T-helper 2 cell treated with Interferon-gamma antibody and Interleukin-4, amounts not matched to agents 5 μg/mL and 100 μg/mL, for 36 hours (primary cell): ENCODE measurements at regions not wholly inside any gene's neighbourhood (a gene's known extent, or its start where the extent isn't known, plus 50 kb on each side); places are given as distances from the start of the nearest gene placed in this dataset.

Experiments
- DNase-seq: peaks from one replicate; pipeline ENCODE4 v3.0.0; 2021; ENCODE audit warnings: low spot score
- H3K27ac Mint-ChIP-seq: one replicate; pipeline ENCODE4 v1.8.0; 2021; ENCODE audit warnings: mild to moderate bottlenecking, mixed read lengths
- H3K27me3 Mint-ChIP-seq: one replicate; pipeline ENCODE4 v1.8.0; 2021; ENCODE audit warnings: low read depth, mixed read lengths
- H3K36me3 Mint-ChIP-seq: one replicate; pipeline ENCODE4 v1.8.0; 2021; ENCODE audit warnings: low read depth, mixed read lengths
- H3K4me1 Mint-ChIP-seq: one replicate; pipeline ENCODE4 v1.8.0; 2021; ENCODE audit warnings: low read depth, mixed read lengths
- H3K4me3 Mint-ChIP-seq: one replicate; pipeline ENCODE4 v1.8.0; 2022; ENCODE audit warnings: mild to moderate bottlenecking, moderate library complexity, mixed read lengths
- H3K9me3 Mint-ChIP-seq: one replicate; pipeline ENCODE4 v1.8.0; 2021; ENCODE audit warnings: mixed read lengths

- Mint-ChIP-seq H3K9me3 (no peaks in the 10 kb centered on the region), H3K27ac (no peak overlapping the region), H3K4me1 (no peaks in the 10 kb centered on the region), H3K36me3 (no peaks in the 10 kb centered on the region), H3K4me3 (no peak overlapping the region), H3K27me3 (peaks cover 4% of the 10 kb centered on the region)
- no peak for DNase-seq
Measured at GRCh38 chr12:98123021-98123461, 392.3 kb upstream of the TMPO start.

- no peak overlapping the region for H3K4me3 Mint-ChIP-seq
- no peaks in the 10 kb centered on the region for H3K36me3 Mint-ChIP-seq
- no peaks in the 10 kb centered on the region for H3K4me1 Mint-ChIP-seq
- peaks cover 4% of the 10 kb centered on the region for H3K27me3 Mint-ChIP-seq
- H3K27ac Mint-ChIP-seq = no peak overlapping the region
- no peaks in the 10 kb centered on the region for H3K9me3 Mint-ChIP-seq
- no peak for DNase-seq
Measured at GRCh38 chr12:98126637-98127335, 388.6 kb upstream of the TMPO start.

GRCh38 chr12:98127336-98127679 lies 388.1 kb upstream of the TMPO start:
- Mint-ChIP-seq H3K27ac (no peak overlapping the region), H3K4me3 (no peak overlapping the region), H3K9me3 (no peaks in the 10 kb centered on the region), H3K4me1 (no peaks in the 10 kb centered on the region), H3K36me3 (no peaks in the 10 kb centered on the region), H3K27me3 (peaks cover 4% of the 10 kb centered on the region)
- no peak for DNase-seq

GRCh38 chr12:98127854-98128253 lies 387.5 kb upstream of the TMPO start:
- Mint-ChIP-seq H3K27ac (no peak overlapping the region), H3K9me3 (no peaks in the 10 kb centered on the region), H3K4me1 (no peaks in the 10 kb centered on the region), H3K27me3 (peaks cover 4% of the 10 kb centered on the region), H3K4me3 (no peak overlapping the region), H3K36me3 (no peaks in the 10 kb centered on the region)
- DNase-seq = no peak

- H3K27me3 Mint-ChIP-seq = no peaks in the 10 kb centered on the region
- no peak overlapping the region for H3K27ac Mint-ChIP-seq
- H3K4me1 Mint-ChIP-seq = no peaks in the 10 kb centered on the region
Measured at GRCh38 chr12:98136544-98136943, 378.8 kb upstream of the TMPO start.

GRCh38 chr12:98137278-98137677 lies 378.1 kb upstream of the TMPO start:
- Mint-ChIP-seq H3K4me3 (no peak overlapping the region), H3K27ac (no peak overlapping the region), H3K27me3 (no peaks in the 10 kb centered on the region), H3K9me3 (no peaks in the 10 kb centered on the region), H3K36me3 (no peaks in the 10 kb centered on the region), H3K4me1 (no peaks in the 10 kb centered on the region)
- DNase-seq = no peak

More at GRCh38 chr12:98136544-98136943, 378.8 kb upstream of the TMPO start:
- H3K4me3 Mint-ChIP-seq = no peak overlapping the region
- DNase-seq = no peak
- no peaks in the 10 kb centered on the region for H3K36me3 Mint-ChIP-seq
- no peaks in the 10 kb centered on the region for H3K9me3 Mint-ChIP-seq

GRCh38 chr12:98144953-98145352 lies 370.4 kb upstream of the TMPO start:
- Mint-ChIP-seq H3K4me3 (no peak overlapping the region), H3K9me3 (peaks cover 4% of the 10 kb centered on the region), H3K27me3 (no peaks in the 10 kb centered on the region), H3K4me1 (peaks cover 3% of the 10 kb centered on the region), H3K36me3 (no peaks in the 10 kb centered on the region), H3K27ac (no peak overlapping the region)
- no peak for DNase-seq

- Mint-ChIP-seq H3K27ac (no peak overlapping the region), H3K36me3 (no peaks in the 10 kb centered on the region), H3K4me3 (no peak overlapping the region), H3K27me3 (no peaks in the 10 kb centered on the region), H3K9me3 (peaks cover 4% of the 10 kb centered on the region), H3K4me1 (peaks cover 3% of the 10 kb centered on the region)
- no peak for DNase-seq
Measured at GRCh38 chr12:98146043-98146442, 369.3 kb upstream of the TMPO start.

GRCh38 chr12:98146487-98146886 lies 368.9 kb upstream of the TMPO start:
- Mint-ChIP-seq H3K27ac (no peak overlapping the region), H3K27me3 (no peaks in the 10 kb centered on the region), H3K4me1 (peaks cover 3% of the 10 kb centered on the region), H3K36me3 (no peaks in the 10 kb centered on the region), H3K9me3 (peaks cover 4% of the 10 kb centered on the region), H3K4me3 (no peak overlapping the region)
- no peak for DNase-seq

- peaks cover 3% of the 10 kb centered on the region for H3K4me1 Mint-ChIP-seq
- H3K27me3 Mint-ChIP-seq = no peaks in the 10 kb centered on the region
- H3K9me3 Mint-ChIP-seq = peaks cover under 1% of the 10 kb centered on the region
- DNase-seq = no peak
- H3K27ac Mint-ChIP-seq = no peak overlapping the region
- no peak overlapping the region for H3K4me3 Mint-ChIP-seq
- no peaks in the 10 kb centered on the region for H3K36me3 Mint-ChIP-seq
Measured at GRCh38 chr12:98149270-98149669, 366.1 kb upstream of the TMPO start.

GRCh38 chr12:98149691-98150210 lies 365.6 kb upstream of the TMPO start:
- no peak overlapping the region for H3K4me3 Mint-ChIP-seq
- H3K27me3 Mint-ChIP-seq = no peaks in the 10 kb centered on the region
- no peaks in the 10 kb centered on the region for H3K9me3 Mint-ChIP-seq
- no peaks in the 10 kb centered on the region for H3K36me3 Mint-ChIP-seq
- H3K4me1 Mint-ChIP-seq = peaks cover 3% of the 10 kb centered on the region
- DNase-seq = no peak
- no peak overlapping the region for H3K27ac Mint-ChIP-seq

GRCh38 chr12:98151105-98151590 lies 364.2 kb upstream of the TMPO start:
- no peak for DNase-seq
- H3K27ac Mint-ChIP-seq = no peak overlapping the region
- H3K4me1 Mint-ChIP-seq = peaks cover 3% of the 10 kb centered on the region
- H3K4me3 Mint-ChIP-seq = no peak overlapping the region
- H3K9me3 Mint-ChIP-seq = no peaks in the 10 kb centered on the region
- no peaks in the 10 kb centered on the region for H3K36me3 Mint-ChIP-seq
- no peaks in the 10 kb centered on the region for H3K27me3 Mint-ChIP-seq

- no peak for DNase-seq
- no peak overlapping the region for H3K27ac Mint-ChIP-seq
- H3K36me3 Mint-ChIP-seq = no peaks in the 10 kb centered on the region
- H3K4me1 Mint-ChIP-seq = peaks cover 3% of the 10 kb centered on the region
- no peaks in the 10 kb centered on the region for H3K27me3 Mint-ChIP-seq
- H3K9me3 Mint-ChIP-seq = no peaks in the 10 kb centered on the region
- no peak overlapping the region for H3K4me3 Mint-ChIP-seq
Measured at GRCh38 chr12:98151984-98152383, 363.4 kb upstream of the TMPO start.

GRCh38 chr12:98154850-98155249 lies 360.5 kb upstream of the TMPO start:
- no peaks in the 10 kb centered on the region for H3K36me3 Mint-ChIP-seq
- no peaks in the 10 kb centered on the region for H3K4me1 Mint-ChIP-seq
- no peaks in the 10 kb centered on the region for H3K9me3 Mint-ChIP-seq
- DNase-seq = no peak
- H3K27me3 Mint-ChIP-seq = no peaks in the 10 kb centered on the region
- H3K4me3 Mint-ChIP-seq = no peak overlapping the region
- H3K27ac Mint-ChIP-seq = no peak overlapping the region

- H3K4me1 Mint-ChIP-seq = no peaks in the 10 kb centered on the region
Measured at GRCh38 chr12:98156697-98157096, 358.7 kb upstream of the TMPO start.

More at GRCh38 chr12:98156697-98157096, 358.7 kb upstream of the TMPO start:
- Mint-ChIP-seq H3K27me3 (no peaks in the 10 kb centered on the region), H3K27ac (no peak overlapping the region), H3K4me3 (no peak overlapping the region), H3K36me3 (no peaks in the 10 kb centered on the region), H3K9me3 (no peaks in the 10 kb centered on the region)
- no peak for DNase-seq
